ENCODE measurements at regions not wholly inside any gene's neighbourhood (a gene's known extent, or its start where the extent isn't known, plus 50 kb on each side); places are given as distances from the start of the nearest gene placed in this dataset.

DNA sequence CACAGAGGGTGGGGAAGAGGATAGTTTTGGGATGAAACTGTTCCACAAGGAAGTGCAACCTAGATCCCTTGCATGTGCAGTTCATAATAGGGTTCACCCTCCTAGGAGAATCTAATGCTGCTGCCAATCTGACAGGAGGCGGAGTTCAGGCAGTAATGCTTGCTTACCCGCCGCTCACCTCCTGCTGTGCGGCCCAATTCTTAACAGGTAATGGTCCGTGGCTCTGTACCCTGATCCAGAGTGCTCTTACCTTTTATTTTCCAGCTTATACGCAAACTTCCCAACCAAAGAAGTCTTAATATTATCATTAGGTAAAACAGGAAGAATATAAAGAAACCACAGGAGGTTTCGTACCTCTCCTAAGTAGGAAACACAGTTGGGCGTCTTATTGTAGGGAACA lies 82.7 kb upstream of the CD302 start:
- Mint-ChIP-seq H3K4me1 (no peaks in the 10 kb centered on the region), H3K27me3 (ENCODE audit: low read depth in 3 of 3) (no peaks in the 10 kb centered on the region), H3K36me3 (peaks cover 78 to 79% of the 10 kb centered on the region in 2 donors), H3K4me3 (no peak overlapping the region), H3K27ac (no peak overlapping the region), H3K9me3 (peaks cover 0 to 5% (median 0%) of the 10 kb centered on the region in 7 donors)
- Histone ChIP-seq H3K27ac (ENCODE audit: low read depth in 1 of 2, low read length in 2 of 2) (no peak overlapping the region), H3K4me2 (replicated peaks; ENCODE audit: extremely low read depth, low read length, poor library complexity, severe bottlenecking) (no peak overlapping the region), H3K4me1 (ENCODE audit: control insufficient read depth in 1 of 2, insufficient read depth in 2 of 2, low read length in 2 of 2) (no peaks in the 10 kb centered on the region), H3K9ac (ENCODE audit: insufficient read depth, low read length, poor library complexity, severe bottlenecking) (no peak overlapping the region), H3K36me3 (replicated peaks in 1 of 2; ENCODE audit: control insufficient read depth in 1 of 2, insufficient read depth in 2 of 2, low read length in 2 of 2) (peaks cover 76 to 92% of the 10 kb centered on the region in 2 donors), H3K4me3 (replicated peaks in 1 of 3; ENCODE audit: low read depth in 2 of 3, low read length in 3 of 3) (no peak overlapping the region), H2AFZ (ENCODE audit: insufficient read depth, low read depth, low read length, poor library complexity, severe bottlenecking) (no peak overlapping the region), H4K20me1 (ENCODE audit: insufficient read depth, low read length) (no peaks in the 10 kb centered on the region), H3K9me3 (replicated peaks in 1 of 2; ENCODE audit: control insufficient read depth in 1 of 2, insufficient read depth in 1 of 2, low read length in 2 of 2) (no peaks in the 10 kb centered on the region), H3K27me3 (ENCODE audit: control insufficient read depth in 2 of 2, insufficient read depth in 2 of 2, low read length in 2 of 2) (no peaks in the 10 kb centered on the region), H3K79me2 (ENCODE audit: insufficient read depth, low read length) (no peaks in the 10 kb centered on the region)
- DNase-seq = no peak
- TF ChIP-seq, protein P1, sequence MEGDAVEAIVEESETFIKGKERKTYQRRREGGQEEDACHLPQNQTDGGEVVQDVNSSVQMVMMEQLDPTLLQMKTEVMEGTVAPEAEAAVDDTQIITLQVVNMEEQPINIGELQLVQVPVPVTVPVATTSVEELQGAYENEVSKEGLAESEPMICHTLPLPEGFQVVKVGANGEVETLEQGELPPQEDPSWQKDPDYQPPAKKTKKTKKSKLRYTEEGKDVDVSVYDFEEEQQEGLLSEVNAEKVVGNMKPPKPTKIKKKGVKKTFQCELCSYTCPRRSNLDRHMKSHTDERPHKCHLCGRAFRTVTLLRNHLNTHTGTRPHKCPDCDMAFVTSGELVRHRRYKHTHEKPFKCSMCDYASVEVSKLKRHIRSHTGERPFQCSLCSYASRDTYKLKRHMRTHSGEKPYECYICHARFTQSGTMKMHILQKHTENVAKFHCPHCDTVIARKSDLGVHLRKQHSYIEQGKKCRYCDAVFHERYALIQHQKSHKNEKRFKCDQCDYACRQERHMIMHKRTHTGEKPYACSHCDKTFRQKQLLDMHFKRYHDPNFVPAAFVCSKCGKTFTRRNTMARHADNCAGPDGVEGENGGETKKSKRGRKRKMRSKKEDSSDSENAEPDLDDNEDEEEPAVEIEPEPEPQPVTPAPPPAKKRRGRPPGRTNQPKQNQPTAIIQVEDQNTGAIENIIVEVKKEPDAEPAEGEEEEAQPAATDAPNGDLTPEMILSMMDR (IDR thresholded peaks at IDR 0.05) = no peak
- WGBS (ENCODE audit: insufficient coverage) = 100% methylated on average over 3 of the region's 8 CpGs
- intact Hi-C loops (cut with micrococcal nuclease) = no loop called here

DNA sequence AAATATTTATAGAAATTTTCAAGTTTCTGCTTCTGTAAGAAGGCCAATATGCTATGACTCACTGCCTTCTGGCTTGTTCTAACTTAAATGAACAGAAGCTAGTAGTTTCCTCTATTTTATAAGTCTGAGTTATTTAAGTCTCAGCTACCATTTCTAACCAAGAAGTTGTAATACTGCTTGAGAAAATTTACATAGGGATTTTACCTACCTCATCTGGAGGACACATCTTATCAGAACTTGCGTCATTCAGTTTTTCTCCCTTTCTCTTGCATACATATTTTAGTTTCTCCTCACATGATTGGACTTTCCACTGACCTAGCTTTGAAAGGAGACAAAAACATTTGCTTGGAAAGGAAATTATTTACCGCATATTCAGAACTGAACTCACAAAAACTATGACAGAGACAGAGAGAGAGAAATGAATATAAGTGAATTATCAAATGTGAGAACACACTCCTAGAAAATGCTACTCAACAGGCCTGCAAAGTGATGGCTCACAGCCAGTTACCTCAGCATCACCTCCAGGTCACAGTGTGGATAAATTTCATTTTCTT lies 81.1 kb upstream of the CD302 start:
- H3K9ac ChIP-seq (ENCODE audit: insufficient read depth, low read length, poor library complexity, severe bottlenecking) = no peak overlapping the region
- no peak overlapping the region for H3K27ac ChIP-seq (ENCODE audit: low read depth in 1 of 2, low read length in 2 of 2)
- no peaks in the 10 kb centered on the region for H3K27me3 ChIP-seq (ENCODE audit: control insufficient read depth in 2 of 2, insufficient read depth in 2 of 2, low read length in 2 of 2)
- peaks cover 74 to 75% of the 10 kb centered on the region in 2 donors for H3K36me3 Mint-ChIP-seq
- no peaks in the 10 kb centered on the region for H4K20me1 ChIP-seq (ENCODE audit: insufficient read depth, low read length)
- WGBS (ENCODE audit: insufficient coverage) = no CpG with 5 or more reads among the region's 2 CpGs
- H2AFZ ChIP-seq (ENCODE audit: insufficient read depth, low read depth, low read length, poor library complexity, severe bottlenecking) = no peak overlapping the region
- peak in 1 of 3 donors; percentile 11 for DNase-seq
- peaks cover 0 to 3% (median 0%) of the 10 kb centered on the region in 7 donors for H3K9me3 Mint-ChIP-seq
- no peak overlapping the region for H3K4me3 Mint-ChIP-seq
- H3K4me2 ChIP-seq (replicated peaks; ENCODE audit: extremely low read depth, low read length, poor library complexity, severe bottlenecking) = no peak overlapping the region
- no peaks in the 10 kb centered on the region for H3K4me1 ChIP-seq (ENCODE audit: control insufficient read depth in 1 of 2, insufficient read depth in 2 of 2, low read length in 2 of 2)
- no peak overlapping the region for H3K4me3 ChIP-seq (replicated peaks in 1 of 3; ENCODE audit: low read depth in 2 of 3, low read length in 3 of 3)
- no peaks in the 10 kb centered on the region for H3K79me2 ChIP-seq (ENCODE audit: insufficient read depth, low read length)
- no peaks in the 10 kb centered on the region for H3K4me1 Mint-ChIP-seq
- intact Hi-C loops (cut with micrococcal nuclease) = no loop called here
- peak overlapping the region in 1 of 7 donors; percentile 41 for H3K27ac Mint-ChIP-seq
- peaks cover 0 to 2% (median 0%) of the 10 kb centered on the region in 3 donors for H3K27me3 Mint-ChIP-seq (ENCODE audit: low read depth in 3 of 3)
- TF ChIP-seq, protein P1 (IDR thresholded peaks at IDR 0.05) = no peak
- peaks cover 69 to 85% of the 10 kb centered on the region in 2 donors for H3K36me3 ChIP-seq (replicated peaks in 1 of 2; ENCODE audit: control insufficient read depth in 1 of 2, insufficient read depth in 2 of 2, low read length in 2 of 2)
- H3K9me3 ChIP-seq (replicated peaks in 1 of 2; ENCODE audit: control insufficient read depth in 1 of 2, insufficient read depth in 1 of 2, low read length in 2 of 2) = no peaks in the 10 kb centered on the region

Data from CD14-positive monocyte (primary cell).